ENCODE measurements at regions not wholly inside any gene's neighbourhood (a gene's known extent, or its start where the extent isn't known, plus 50 kb on each side); places are given as distances from the start of the nearest gene placed in this dataset.

GRCh38 chr16:51267681-51268080, 116.6 kb upstream of the SALL1 start:
- Histone ChIP-seq H2AFZ (no peak overlapping the region), H3K4me2 (no peak overlapping the region), H3K4me3 (no peak overlapping the region), H3K79me2 (replicated peaks; ENCODE audit: insufficient read depth) (no peaks in the 10 kb centered on the region), H3K9me2 (ENCODE audit: insufficient read depth) (peaks cover 14% of the 10 kb centered on the region; the same call in 1 of the 2 replicates), H3K36me3 (ENCODE audit: insufficient read depth) (no peaks in the 10 kb centered on the region), H3K27ac (ENCODE audit: low read depth) (no peak overlapping the region), H3K4me1 (ENCODE audit: insufficient read depth) (peaks cover 3% of the 10 kb centered on the region; the same call in 1 of the 2 replicates), H3F3A (replicated peaks; ENCODE audit: low read depth) (no peaks in the 10 kb centered on the region), H3K27me3 (ENCODE audit: insufficient read depth) (no peaks in the 10 kb centered on the region), H4K20me1 (replicated peaks; ENCODE audit: insufficient read depth) (no peaks in the 10 kb centered on the region)
- Mint-ChIP-seq H3K4me1 (no peaks in the 10 kb centered on the region; the same call in 2 of the 3 replicates), H3K9me3 (peaks cover 17% of the 10 kb centered on the region), H3K27ac (no peak overlapping the region), H3K4me3 (no peak overlapping the region), H3K27me3 (ENCODE audit: insufficient read depth, low read depth, poor library complexity) (peaks cover under 1% of the 10 kb centered on the region), H3K36me3 (ENCODE audit: low read depth) (peaks cover 7% of the 10 kb centered on the region; the same call in 2 of the 3 replicates)
- DNase-seq (ENCODE audit: low spot score) (no peak), ATAC-seq (no peak)
- TF ChIP-seq ETS1 (IDR thresholded peaks at IDR 0.05) (no peak), EZH2 (IDR thresholded peaks at IDR 0.05; ENCODE audit: low read depth, unreplicated experiment) (no peak), POLR2AphosphoS5 (IDR thresholded peaks at IDR 0.05; ENCODE audit: low read depth) (no peak), REST (IDR thresholded peaks at IDR 0.05; ENCODE audit: unreplicated experiment) (no peak), CREB1 (CRISPR knock-in tag; IDR thresholded peaks at IDR 0.05; ENCODE audit: low read depth) (no peak), STAT1 (IDR thresholded peaks at IDR 0.05; ENCODE audit: unreplicated experiment) (no peak), NANOG (IDR thresholded peaks at IDR 0.05; ENCODE audit: borderline replicate concordance) (no peak), ZNF114 (CRISPR knock-in tag; IDR thresholded peaks at IDR 0.05) (no peak), EZH2phosphoT487 (IDR thresholded peaks at IDR 0.05; ENCODE audit: unreplicated experiment) (no peak), CTCF (conservative IDR thresholded peaks at IDR 0.05; ENCODE audit: low read depth in 2 of 2) (no peak)
